Left ventricle myocardium inferior (tissue), 1 donor: ENCODE measurements at regions not wholly inside any gene's neighbourhood (a gene's known extent, or its start where the extent isn't known, plus 50 kb on each side); places are given as distances from the start of the nearest gene placed in this dataset.
"Not testable (repeated sequence)": the region's sequence is repeated elsewhere in the genome, so short reads cannot be mapped to it uniquely, and the experiment has no call there.

Experiments
- DNase-seq: peaks from one replicate; pipeline ENCODE4 v3.0.0-alpha.2; 2020
- H3K27ac ChIP-seq: fragments of 200-600 bp; replicated peaks from 2 replicates; pipeline ENCODE4 v1.8.0; 2021
- H3K27me3 ChIP-seq: fragments of 200-600 bp; 2 replicates; pipeline ENCODE4 v1.8.0; 2021; ENCODE audit warnings: low read depth
- H3K36me3 ChIP-seq: fragments of 200-600 bp; 2 replicates; pipeline ENCODE4 v1.8.0; 2021
- H3K4me1 ChIP-seq: fragments of 200-600 bp; 2 replicates; pipeline ENCODE4 v1.8.0; 2021
- H3K4me3 ChIP-seq: fragments of 200-600 bp; 2 replicates; pipeline ENCODE4 v1.8.0; 2021; ENCODE audit warnings: mild to moderate bottlenecking, moderate library complexity
- H3K9me3 ChIP-seq: fragments of 200-600 bp; replicated peaks from 2 replicates; pipeline ENCODE4 v1.8.0; 2021
- CTCF ChIP-seq: fragments of 200-600 bp; IDR thresholded peaks from 2 replicates; pipeline ENCODE4 v1.8.0; 2021; ENCODE audit warnings: antibody characterized with exemption, mild to moderate bottlenecking, borderline replicate concordance
- intact Hi-C: fragments of 100-400 bp; cut with micrococcal nuclease; formaldehyde crosslinking; loops from one replicate; pipeline ENCODE4 v1.11.0; 2022
- donor health status: DM: no; HTN: yes; CAD: no; lungs with severe emphysema.

GRCh38 chr7:112581529-112581928 is 100.7 kb downstream of the LSMEM1 start:
- DNase-seq = no peak
- intact Hi-C loops = no loop called here
- Histone ChIP-seq H3K9me3 (no peaks in the 10 kb centered on the region), H3K27me3 (no peaks in the 10 kb centered on the region), H3K36me3 (no peaks in the 10 kb centered on the region), H3K4me1 (peaks cover 5% of the 10 kb centered on the region), H3K4me3 (no peak overlapping the region), H3K27ac (no peak overlapping the region)
- TF ChIP-seq CTCF = no peak

- intact Hi-C loops = no loop called here
- H3K4me1 ChIP-seq = peaks cover 3% of the 10 kb centered on the region
- TF ChIP-seq CTCF = no peak
- H3K27ac ChIP-seq = no peak overlapping the region
- H3K9me3 ChIP-seq = no peaks in the 10 kb centered on the region
- H3K27me3 ChIP-seq = no peaks in the 10 kb centered on the region
- no peaks in the 10 kb centered on the region for H3K36me3 ChIP-seq
- no peak for DNase-seq
- no peak overlapping the region for H3K4me3 ChIP-seq
Observed at GRCh38 chr7:112584290-112584689, 103.5 kb downstream of the LSMEM1 start.

GRCh38 chr7:112587504-112587903 is 106.7 kb downstream of the LSMEM1 start:
- no peak overlapping the region for H3K4me3 ChIP-seq
- no peaks in the 10 kb centered on the region for H3K36me3 ChIP-seq
- no peaks in the 10 kb centered on the region for H3K9me3 ChIP-seq
- no peaks in the 10 kb centered on the region for H3K4me1 ChIP-seq
- no peak for DNase-seq
- H3K27ac ChIP-seq = no peak overlapping the region
- intact Hi-C loops = no loop called here
- no peak for TF ChIP-seq CTCF
- H3K27me3 ChIP-seq = no peaks in the 10 kb centered on the region

DNA sequence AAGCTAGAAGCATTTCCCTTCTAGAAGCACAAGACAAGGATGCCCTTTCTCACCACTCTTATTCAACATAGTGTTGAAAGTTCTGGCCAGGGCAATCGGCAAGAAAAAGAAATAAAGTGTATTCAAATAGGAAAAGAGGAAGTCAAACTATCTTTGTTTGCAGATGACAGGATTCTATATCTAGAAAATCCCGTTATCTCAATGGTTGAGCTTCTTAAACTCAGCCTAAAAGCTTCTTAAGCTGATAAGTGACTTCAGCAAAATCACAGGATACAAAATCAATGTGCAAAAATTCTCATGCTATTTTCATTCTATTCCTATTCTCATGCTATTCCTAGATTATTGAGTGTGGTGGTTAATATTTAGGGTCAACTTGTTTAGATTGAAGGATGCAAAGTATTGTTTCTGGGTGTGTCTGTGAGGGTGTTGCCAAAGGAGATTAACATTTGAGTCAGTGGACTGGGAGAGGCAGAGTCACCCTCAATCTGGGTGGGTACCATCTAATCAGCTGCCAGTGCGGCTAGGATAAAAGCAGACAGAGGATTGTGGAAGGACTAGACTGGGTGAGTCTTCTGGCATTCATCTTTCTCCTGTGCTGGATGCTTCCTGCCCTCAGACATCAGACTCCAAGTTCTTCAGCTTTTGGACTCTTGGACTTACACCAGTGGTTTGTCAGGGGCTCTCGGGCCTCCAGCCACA is 111.9 kb downstream of the LSMEM1 start:
- H3K4me3 ChIP-seq, H3K36me3 ChIP-seq, H3K27ac ChIP-seq, H3K27me3 ChIP-seq, H3K9me3 ChIP-seq, intact Hi-C loops, DNase-seq: not testable (repeated sequence)
- H3K4me1 ChIP-seq = peaks cover 12% of the 10 kb centered on the region

DNA sequence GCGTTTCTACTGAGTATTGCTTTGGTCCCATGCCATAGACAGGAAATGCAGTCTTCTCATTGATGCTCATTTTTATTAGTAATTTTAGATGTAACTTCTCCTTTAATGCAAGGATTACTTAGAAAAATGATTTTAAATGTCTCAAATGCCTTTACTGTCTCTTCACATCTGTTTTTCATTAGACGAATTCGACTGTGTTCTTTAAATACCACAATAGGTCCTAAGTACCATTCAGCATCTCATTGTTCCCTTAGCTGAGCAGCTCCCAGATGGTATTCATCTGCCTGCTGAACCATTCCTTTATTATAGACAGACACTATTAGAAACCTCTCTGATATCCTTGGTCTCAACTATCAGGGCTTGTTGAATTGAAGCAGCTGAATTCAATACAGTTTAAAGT is 113.6 kb downstream of the LSMEM1 start:
- TF ChIP-seq CTCF = no peak
- H3K4me3 ChIP-seq = no peak overlapping the region
- no peak overlapping the region for H3K27ac ChIP-seq
- intact Hi-C loops = no loop called here
- no peaks in the 10 kb centered on the region for H3K9me3 ChIP-seq
- DNase-seq = no peak
- no peaks in the 10 kb centered on the region for H3K27me3 ChIP-seq
- H3K4me1 ChIP-seq = peaks cover 12% of the 10 kb centered on the region
- no peaks in the 10 kb centered on the region for H3K36me3 ChIP-seq

DNA sequence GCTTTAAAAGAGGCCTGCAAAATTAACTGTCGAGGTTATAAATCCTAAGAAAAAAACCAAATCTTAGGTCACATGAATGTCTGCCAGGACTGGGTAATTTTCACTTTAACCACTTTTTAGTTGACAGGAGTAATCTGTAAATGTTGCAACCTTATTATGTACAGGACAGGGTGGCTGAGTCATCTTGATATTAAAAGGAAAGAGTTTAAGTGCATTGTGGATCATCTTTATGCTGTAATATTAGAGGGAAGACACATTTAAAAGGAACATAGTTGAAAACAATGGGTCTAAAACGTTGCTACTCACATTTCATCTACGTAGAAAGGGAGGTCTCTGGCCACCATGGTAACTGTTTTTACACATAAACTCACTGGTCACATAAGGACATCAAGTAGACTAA is 115.5 kb downstream of the LSMEM1 start:
- no peak overlapping the region for H3K4me3 ChIP-seq
- no peak for TF ChIP-seq CTCF
- no peaks in the 10 kb centered on the region for H3K36me3 ChIP-seq
- intact Hi-C loops = no loop called here
- H3K27me3 ChIP-seq = no peaks in the 10 kb centered on the region
- peaks cover 12% of the 10 kb centered on the region for H3K4me1 ChIP-seq
- no peaks in the 10 kb centered on the region for H3K9me3 ChIP-seq
- no peak overlapping the region for H3K27ac ChIP-seq
- no peak for DNase-seq
